Breast epithelium (tissue), 3 donors: ENCODE measurements at regions not wholly inside any gene's neighbourhood (a gene's known extent, or its start where the extent isn't known, plus 50 kb on each side); places are given as distances from the start of the nearest gene placed in this dataset.

Source experiments
- CTCF ChIP-seq, 3 donors: fragments of 450-650 bp; IDR thresholded peaks; one replicate each; pipeline ENCODE4 v1.5.1; 2016 to 2017; ENCODE audit warnings: antibody characterized with exemption in 3 of 3, mild to moderate bottlenecking in 3 of 3, moderate library complexity in 3 of 3
- POLR2A ChIP-seq: fragments of 450-650 bp; IDR thresholded peaks from one replicate; pipeline ENCODE4 v1.6.1; 2016; ENCODE audit warnings: antibody characterized with exemption, mild to moderate bottlenecking, moderate library complexity
- POLR2AphosphoS5 ChIP-seq, 3 donors: sonication (generic); formaldehyde crosslinking; IDR thresholded peaks; one replicate each; pipeline ENCODE4 v1.6.1; 2017; ENCODE audit warnings: antibody characterized with exemption in 3 of 3

- no peak for TF ChIP-seq CTCF (IDR thresholded peaks at IDR 0.05)
- no peak for TF ChIP-seq POLR2A
- TF ChIP-seq POLR2AphosphoS5 (IDR thresholded peaks at IDR 0.05) = no peak
These were observed 57.2 kb downstream of the C7orf25 start for GRCh38 chr7:42854571-42855118.
